ENCODE measurements at regions not wholly inside any gene's neighbourhood (a gene's known extent, or its start where the extent isn't known, plus 50 kb on each side); places are given as distances from the start of the nearest gene placed in this dataset.

GRCh38 chr4:54473798-54474197 lies 184.0 kb upstream of the KIT start:
- TF ChIP-seq POLR2AphosphoS5 (IDR thresholded peaks at IDR 0.05; ENCODE audit: insufficient read depth, low read depth, low read length) (no peak), CTCF (IDR thresholded peaks at IDR 0.05; ENCODE audit: extremely low read depth in 1 of 2, insufficient read depth in 1 of 2, low read depth in 1 of 2, low read length in 2 of 2) (no peak), EZH2 (IDR thresholded peaks at IDR 0.05; ENCODE audit: borderline replicate concordance, low read depth, low read length, severe bottlenecking) (no peak), POLR2A (IDR thresholded peaks at IDR 0.05; ENCODE audit: low read depth, low read length) (no peak), FOS (IDR thresholded peaks at IDR 0.05; ENCODE audit: borderline replicate concordance, insufficient read depth, low read length) (no peak), MAX (IDR thresholded peaks at IDR 0.05; ENCODE audit: insufficient read depth, insufficient read length) (no peak), MYC (IDR thresholded peaks at IDR 0.05; ENCODE audit: low read depth, low read length) (no peak), JUN (IDR thresholded peaks at IDR 0.05; ENCODE audit: borderline replicate concordance, insufficient read depth, insufficient read length, low read depth) (no peak)
